H7 (cell line): ENCODE measurements at regions not wholly inside any gene's neighbourhood (a gene's known extent, or its start where the extent isn't known, plus 50 kb on each side); places are given as distances from the start of the nearest gene placed in this dataset.
A peak's percentile ranks its signal among the peaks of the same experiment; 100 is the strongest.
"Not testable (repeated sequence)": the region's sequence is repeated elsewhere in the genome, so short reads cannot be mapped to it uniquely, and the experiment has no call there.

ENCODE experiments used
- DNase-seq: peaks from one replicate; pipeline ENCODE4 v3.0.0; 2012
- H3K27me3 ChIP-seq: 2 replicates; pipeline ENCODE4 v1.6.0; 2011; ENCODE audit warnings: mild to moderate bottlenecking, low read length; ENCODE audit not compliant: control insufficient read depth, insufficient read depth
- H3K36me3 ChIP-seq: replicated peaks from 2 replicates; pipeline ENCODE4 v1.5.1; 2011; ENCODE audit warnings: low read length; ENCODE audit not compliant: control insufficient read depth, insufficient read depth
- H3K4me3 ChIP-seq: 2 replicates; pipeline ENCODE4 v1.5.1; 2011; ENCODE audit warnings: low read depth, mild to moderate bottlenecking, control low read depth, low read length, moderate library complexity; ENCODE audit not compliant: insufficient read depth

- H3K27me3 ChIP-seq: no peaks in the 10 kb centered on the region
- no peak overlapping the region for H3K4me3 ChIP-seq
- DNase-seq: no peak
- H3K36me3 ChIP-seq: no peaks in the 10 kb centered on the region
These were observed 51.1 kb upstream of the MIER3 start for GRCh38 chr5:57002959-57003485.

DNA sequence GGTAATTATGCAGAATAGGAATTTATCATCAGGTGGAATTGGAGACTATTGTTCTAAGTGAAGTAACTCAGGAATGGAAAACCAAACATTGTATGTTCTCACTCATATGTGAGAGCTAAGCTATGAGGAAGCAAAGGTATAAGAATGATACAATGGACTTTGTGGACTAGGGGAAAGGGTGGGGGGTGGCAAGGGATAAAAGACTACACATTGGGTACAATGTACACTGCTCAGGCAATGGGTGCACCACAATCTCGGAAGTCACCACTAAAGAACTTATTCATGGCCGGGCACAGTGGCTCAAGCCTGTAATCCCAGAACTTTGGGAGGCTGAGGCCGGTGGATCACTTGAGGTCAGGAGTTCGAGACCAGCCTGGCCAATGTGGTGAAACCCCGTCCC, 51.6 kb upstream of the MIER3 start:
- not testable (repeated sequence) for DNase-seq, H3K4me3 ChIP-seq, H3K27me3 ChIP-seq, H3K36me3 ChIP-seq

DNA sequence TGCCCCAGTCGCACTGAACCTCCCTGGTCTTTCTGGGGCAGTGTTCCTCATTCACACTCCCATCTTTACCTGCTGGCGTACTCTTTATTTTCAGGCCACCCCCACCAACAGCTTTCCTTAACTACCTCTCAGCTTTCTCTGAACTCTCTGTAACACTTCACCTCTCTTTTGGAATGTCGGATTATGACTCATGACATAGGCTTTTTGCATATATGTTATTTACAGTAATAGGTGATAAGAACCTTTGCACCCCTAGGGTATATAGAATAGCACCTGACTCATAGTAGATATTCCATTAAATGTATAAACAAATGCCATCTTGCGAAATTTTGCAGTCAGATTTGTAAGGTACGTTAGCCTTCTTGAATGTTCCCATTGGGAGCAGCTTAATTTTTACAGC, 52.9 kb upstream of the MIER3 start:
- DNase-seq: no peak
- Histone ChIP-seq H3K27me3 (no peaks in the 10 kb centered on the region), H3K4me3 (no peak overlapping the region), H3K36me3 (no peaks in the 10 kb centered on the region)

GRCh38 chr5:57007344-57007743, 55.4 kb upstream of the MIER3 start:
- Histone ChIP-seq H3K4me3 (no peak overlapping the region), H3K36me3 (no peaks in the 10 kb centered on the region), H3K27me3 (no peaks in the 10 kb centered on the region)
- DNase-seq: no peak

DNA sequence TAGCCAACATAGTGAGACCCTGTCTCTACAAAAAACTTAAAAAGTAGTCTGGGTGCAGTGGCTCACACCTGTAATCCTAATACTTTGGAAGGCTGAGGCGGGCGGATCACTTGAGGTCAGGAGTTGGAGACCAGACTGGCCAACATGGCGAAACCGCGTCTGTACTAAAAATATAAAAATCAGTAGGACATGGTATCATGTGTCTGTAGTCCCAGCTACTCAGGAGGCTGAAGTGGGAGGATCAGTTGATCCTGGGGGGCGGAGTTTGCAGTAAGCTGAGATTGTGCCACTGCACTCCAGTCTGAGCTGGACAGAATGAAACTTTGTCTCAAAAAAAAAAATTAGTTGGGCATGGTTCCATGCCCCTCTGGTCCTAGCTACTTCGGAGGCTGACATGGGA, 57.9 kb upstream of the MIER3 start:
- no peaks in the 10 kb centered on the region for H3K27me3 ChIP-seq
- DNase-seq: no peak
- no peak overlapping the region for H3K4me3 ChIP-seq
- no peaks in the 10 kb centered on the region for H3K36me3 ChIP-seq

GRCh38 chr5:57010786-57011185, 58.9 kb upstream of the MIER3 start:
- H3K36me3 ChIP-seq: no peaks in the 10 kb centered on the region
- no peak for DNase-seq
- H3K4me3 ChIP-seq: no peak overlapping the region
- H3K27me3 ChIP-seq: no peaks in the 10 kb centered on the region

- Histone ChIP-seq H3K27me3 (no peaks in the 10 kb centered on the region), H3K4me3 (no peak overlapping the region), H3K36me3 (no peaks in the 10 kb centered on the region)
- DNase-seq: no peak
These were observed 60.6 kb upstream of the MIER3 start for GRCh38 chr5:57012511-57012910.

DNA sequence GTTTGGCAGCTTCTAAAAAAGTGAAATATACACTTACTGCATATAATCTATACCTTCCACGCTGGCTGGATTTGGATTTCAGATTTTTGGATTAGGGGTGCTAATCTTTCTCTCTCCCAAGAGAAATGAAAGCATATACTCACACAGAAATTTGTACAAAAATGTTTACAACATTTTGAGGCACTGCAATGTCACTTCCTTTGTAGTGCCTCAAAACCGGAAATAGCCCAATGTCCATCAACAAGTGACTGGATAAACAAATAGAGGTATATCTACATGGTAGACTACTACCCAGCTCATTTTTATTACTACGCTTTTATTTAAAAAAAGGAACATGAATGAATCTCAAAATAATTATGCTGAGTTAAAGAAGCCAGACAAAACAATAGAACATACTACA, 74.0 kb upstream of the MIER3 start:
- H3K36me3 ChIP-seq: no peaks in the 10 kb centered on the region
- H3K27me3 ChIP-seq: no peaks in the 10 kb centered on the region
- DNase-seq: no peak

DNA sequence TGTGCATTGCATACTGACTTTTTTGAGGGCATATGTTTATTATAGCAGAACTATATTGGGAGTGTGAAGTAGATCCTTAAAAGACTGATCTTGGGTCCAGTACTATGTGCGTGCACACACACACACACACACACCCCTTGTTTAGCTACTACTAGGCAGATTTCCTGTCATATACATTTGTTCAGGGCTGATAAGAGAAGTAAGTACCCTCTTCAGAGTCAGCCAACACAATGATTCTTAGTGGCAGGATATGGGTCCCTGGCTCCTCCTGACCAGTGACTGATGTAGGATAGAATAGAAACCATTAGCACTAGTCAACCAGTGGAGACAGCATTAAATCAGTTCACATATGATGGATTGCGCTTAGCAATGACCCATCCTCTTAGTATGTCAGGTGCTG, 76.2 kb upstream of the MIER3 start:
- no peaks in the 10 kb centered on the region for H3K36me3 ChIP-seq
- H3K4me3 ChIP-seq: no peak overlapping the region
- no peaks in the 10 kb centered on the region for H3K27me3 ChIP-seq
- DNase-seq: no peak

More for the DNA sequence above, 74.0 kb upstream of the MIER3 start:
- H3K4me3 ChIP-seq: no peak overlapping the region

GRCh38 chr5:57032151-57032551, 80.2 kb upstream of the MIER3 start:
- no peak overlapping the region for H3K4me3 ChIP-seq
- no peaks in the 10 kb centered on the region for H3K27me3 ChIP-seq
- DNase-seq: no peak
- no peaks in the 10 kb centered on the region for H3K36me3 ChIP-seq

DNA sequence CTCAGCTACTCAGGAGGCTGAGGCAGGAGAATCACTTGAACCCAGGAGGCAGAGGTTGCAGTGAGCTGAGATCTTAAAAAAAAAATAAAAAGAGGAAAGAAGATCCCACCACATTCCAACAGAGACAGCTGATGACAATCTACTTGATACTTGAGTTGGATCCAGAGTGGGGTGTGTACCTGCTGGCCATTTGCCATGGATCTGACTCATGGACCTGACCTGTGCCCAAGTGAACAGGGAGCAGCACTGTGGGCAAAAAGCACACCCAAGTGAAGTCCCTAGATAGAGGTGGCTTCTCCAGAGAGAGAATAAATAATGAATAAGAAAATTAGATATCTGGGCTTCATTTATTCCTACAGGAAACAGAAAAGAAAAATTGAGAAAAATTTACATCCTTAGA, 81.2 kb upstream of the MIER3 start:
- Histone ChIP-seq H3K4me3 (no peak overlapping the region), H3K27me3 (no peaks in the 10 kb centered on the region), H3K36me3 (no peaks in the 10 kb centered on the region)
- DNase-seq: no peak

GRCh38 chr5:57033503-57033902, 81.6 kb upstream of the MIER3 start:
- no peaks in the 10 kb centered on the region for H3K36me3 ChIP-seq
- no peaks in the 10 kb centered on the region for H3K27me3 ChIP-seq
- DNase-seq: no peak
- H3K4me3 ChIP-seq: no peak overlapping the region

GRCh38 chr5:57034201-57034916, 82.4 kb upstream of the MIER3 start:
- no peak for DNase-seq
- Histone ChIP-seq H3K36me3 (no peaks in the 10 kb centered on the region), H3K4me3 (no peak overlapping the region), H3K27me3 (no peaks in the 10 kb centered on the region)

- no peaks in the 10 kb centered on the region for H3K27me3 ChIP-seq
- no peak overlapping the region for H3K4me3 ChIP-seq
- DNase-seq: no peak
- no peaks in the 10 kb centered on the region for H3K36me3 ChIP-seq
These were observed 84.0 kb upstream of the MIER3 start for GRCh38 chr5:57035955-57036354.

- Histone ChIP-seq H3K4me3 (no peak overlapping the region), H3K36me3 (no peaks in the 10 kb centered on the region), H3K27me3 (no peaks in the 10 kb centered on the region)
- DNase-seq: no peak
These were observed 84.8 kb upstream of the MIER3 start for GRCh38 chr5:57036761-57037160.

DNA sequence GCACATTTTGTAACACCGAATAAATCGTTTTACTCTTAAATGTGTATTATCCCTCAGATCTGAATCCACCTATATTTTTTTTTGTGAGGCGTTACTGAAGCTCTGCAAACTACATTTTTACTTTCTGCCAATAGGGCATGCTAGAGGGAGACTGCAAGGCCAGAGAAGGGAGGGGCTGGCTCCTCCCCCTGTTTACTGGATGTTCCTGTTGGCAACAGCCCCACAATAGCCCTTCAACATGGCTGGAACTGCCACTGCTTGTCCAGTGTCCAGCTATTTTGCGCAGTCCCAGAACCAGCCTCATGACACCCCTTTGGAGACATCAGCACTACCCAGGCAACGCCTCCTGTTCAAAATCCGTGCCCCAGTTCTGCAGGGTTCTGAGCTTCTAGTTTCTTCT, 85.4 kb upstream of the MIER3 start:
- H3K27me3 ChIP-seq: no peaks in the 10 kb centered on the region
- DNase-seq: peak; percentile 65

More for the DNA sequence above, 85.4 kb upstream of the MIER3 start:
- Histone ChIP-seq H3K4me3 (no peak overlapping the region), H3K36me3 (no peaks in the 10 kb centered on the region)
